HG03469 (cell line): ENCODE measurements at regions not wholly inside any gene's neighbourhood (a gene's known extent, or its start where the extent isn't known, plus 50 kb on each side); places are given as distances from the start of the nearest gene placed in this dataset.
"Not testable (repeated sequence)": the region's sequence is repeated elsewhere in the genome, so short reads cannot be mapped to it uniquely, and the experiment has no call there.

Experiments used
- ATAC-seq: cut with Tn5 transposase; IDR thresholded peaks from one replicate; pipeline ENCODE4 v1.9.1; 2021; ENCODE audit warnings: mild to moderate bottlenecking, moderate library complexity, moderate number of reproducible peaks; ENCODE audit not compliant: unreplicated experiment

DNA sequence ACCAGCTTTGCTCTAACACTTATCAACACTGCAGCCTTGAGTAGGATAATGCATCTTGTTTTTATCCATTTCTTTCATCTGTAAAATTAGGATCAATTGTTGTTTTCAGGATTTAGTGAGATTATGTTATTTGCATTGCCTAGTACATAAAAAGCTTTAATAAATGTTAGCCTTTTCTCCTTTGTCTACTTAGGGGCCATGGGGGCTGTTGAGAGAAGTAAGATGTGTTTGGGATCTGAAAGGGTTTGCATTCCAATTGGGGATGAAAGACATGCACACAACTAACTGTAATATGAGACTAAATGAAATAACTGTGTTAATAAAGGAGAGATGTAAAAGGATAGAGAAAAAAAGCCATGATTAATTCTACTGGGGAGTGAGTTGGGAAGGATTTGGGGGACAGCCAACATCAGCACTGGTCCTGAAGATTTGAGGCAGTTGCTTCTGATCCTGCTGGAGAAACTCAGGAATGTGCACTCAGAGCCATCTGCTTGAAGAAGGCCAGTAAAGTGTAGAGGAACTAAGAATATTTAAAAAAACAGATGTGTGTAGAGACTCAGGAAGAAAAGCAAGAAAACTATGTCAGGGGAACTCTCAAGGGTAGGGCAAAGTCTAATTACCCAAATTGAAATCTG is 236.3 kb downstream of the OLFM4 start:
- no peak for ATAC-seq

DNA sequence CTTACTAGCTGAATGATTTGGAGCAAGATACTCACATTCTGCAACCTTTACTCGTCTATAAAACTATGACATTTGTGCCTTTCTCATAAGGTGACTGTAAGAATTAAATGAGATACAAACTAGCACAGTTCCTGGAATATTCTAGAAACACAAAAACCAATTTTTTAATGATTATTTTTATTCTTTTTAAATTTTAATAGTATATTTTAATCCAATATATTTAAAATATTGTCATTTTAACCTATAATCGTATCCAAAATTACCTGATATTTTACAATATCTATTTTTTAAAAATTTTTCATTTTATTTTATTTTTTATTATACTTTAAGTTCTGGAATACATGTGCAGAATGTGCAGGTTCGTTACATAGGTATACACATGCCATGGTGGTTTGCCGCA is 238.1 kb downstream of the OLFM4 start:
- no peak for ATAC-seq

DNA sequence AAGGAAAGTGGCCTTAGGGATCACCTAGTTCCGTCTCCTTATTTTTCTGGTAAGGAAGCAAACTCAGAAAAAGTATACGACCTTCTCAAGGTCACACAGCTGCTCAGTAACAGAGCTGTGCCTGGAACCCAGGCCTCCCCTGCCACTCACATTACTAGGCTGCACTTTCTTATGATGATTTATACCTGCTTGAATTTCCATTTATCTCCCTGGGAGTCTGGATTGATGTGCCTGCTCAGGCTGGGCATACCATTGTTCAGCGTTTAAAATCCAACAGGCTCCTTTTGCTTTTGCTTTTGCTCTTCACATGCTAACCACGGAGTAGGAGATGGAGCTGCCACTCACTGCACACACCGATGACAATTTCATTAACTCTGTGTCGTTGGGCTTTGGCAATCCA is 241.0 kb downstream of the OLFM4 start:
- no peak for ATAC-seq

DNA sequence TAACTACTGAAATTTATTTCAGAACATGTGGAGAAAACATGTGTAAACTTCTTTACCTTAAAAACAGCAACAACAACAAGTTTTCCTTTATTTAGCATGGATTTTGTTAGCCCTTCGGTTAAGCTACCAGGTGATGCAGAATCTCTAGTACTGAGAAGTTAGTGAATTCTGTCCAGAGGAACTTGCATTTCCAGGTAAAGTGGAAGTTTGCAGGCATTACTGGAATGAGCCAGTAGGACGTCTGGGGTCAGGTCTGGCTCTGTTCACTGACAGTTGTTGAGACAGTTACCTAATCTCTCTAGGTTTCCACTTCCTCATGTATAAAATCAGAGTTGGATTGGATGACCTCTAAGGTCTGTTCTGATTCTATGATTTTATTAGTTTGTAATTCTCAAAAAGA is 244.3 kb downstream of the OLFM4 start:
- no peak for ATAC-seq

DNA sequence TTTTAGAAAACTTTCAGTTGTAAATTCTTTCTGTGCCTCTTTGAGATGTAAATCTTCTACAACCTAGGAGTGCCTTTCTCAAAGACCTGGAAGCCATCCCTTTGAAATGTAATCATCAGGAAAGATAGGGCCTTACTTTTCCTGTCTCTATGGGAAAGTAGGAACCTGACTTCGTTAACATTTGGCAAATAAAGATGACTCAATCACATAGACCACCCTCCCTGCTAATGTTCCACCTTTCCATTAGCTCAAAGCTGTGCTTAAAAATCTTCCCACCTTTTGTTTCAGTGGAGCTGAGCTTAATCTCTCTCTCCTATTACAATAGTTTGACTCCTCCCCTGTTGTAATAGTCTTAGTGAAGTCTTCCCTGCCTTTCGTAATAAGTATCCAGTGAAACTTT is 247.7 kb downstream of the OLFM4 start:
- no peak for ATAC-seq

DNA sequence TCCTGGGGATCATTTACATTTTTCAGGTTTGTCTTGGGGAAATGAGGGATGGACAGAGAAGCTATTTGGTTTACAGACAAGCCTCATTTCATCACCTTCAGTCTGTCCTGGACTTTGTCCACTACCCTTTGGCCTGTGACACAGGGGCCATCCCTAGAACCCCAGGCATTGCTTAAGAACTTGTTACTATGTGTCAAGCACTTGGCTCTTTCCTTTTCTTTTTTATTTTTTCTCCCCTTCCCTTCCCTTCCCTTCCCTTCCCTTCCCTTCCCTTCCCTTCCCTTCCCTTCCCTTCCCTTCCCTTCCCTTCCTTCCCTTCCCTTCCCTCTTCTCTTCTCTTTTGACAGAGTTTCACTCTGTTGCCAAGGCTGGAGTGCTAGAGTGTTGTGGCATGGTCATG is 253.1 kb downstream of the OLFM4 start:
- no peak for ATAC-seq

DNA sequence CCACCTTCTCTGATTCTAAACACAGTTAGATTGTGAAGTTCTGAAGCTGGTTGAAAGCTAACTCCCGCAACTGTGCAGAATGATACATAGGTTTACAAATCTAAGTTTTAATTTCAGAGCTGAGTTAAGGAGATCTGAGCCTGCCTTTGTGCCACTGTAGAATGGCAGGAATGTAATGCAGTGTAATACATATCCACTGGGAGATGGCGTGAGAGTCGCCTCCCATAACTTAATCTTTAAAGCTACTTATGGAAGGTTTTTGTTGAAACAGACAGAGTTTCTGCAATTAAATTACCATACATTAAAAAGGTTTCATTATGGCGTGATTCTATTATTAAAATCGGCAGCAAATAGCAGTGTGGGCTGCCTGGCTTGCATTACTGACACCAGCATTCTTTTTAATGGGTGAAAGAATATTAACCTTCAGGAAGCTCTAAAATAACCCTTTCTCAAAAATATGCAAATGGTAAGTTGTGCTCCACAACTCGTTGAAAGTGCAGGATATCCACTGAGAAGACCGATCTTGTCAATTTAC is 257.4 kb downstream of the OLFM4 start:
- ATAC-seq, result no peak

DNA sequence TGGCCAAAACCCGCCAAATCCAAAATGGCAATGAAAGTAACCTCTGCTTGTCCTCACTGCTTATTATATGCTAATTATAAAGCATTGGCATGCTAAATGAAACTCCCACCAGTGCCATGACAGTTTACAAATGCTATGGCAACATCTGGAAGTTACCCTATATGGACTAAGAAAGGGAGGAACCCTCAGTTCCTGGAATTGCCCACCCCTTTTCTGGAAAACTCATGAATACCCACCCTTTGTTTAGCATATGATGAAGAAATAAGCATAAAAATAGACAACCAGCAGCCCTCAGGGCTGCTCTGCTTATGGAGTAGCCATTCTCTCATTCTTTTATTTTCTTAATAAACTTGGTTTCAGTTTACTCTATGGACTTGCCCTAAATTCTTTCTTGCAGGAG is 269.8 kb downstream of the OLFM4 start:
- no peak for ATAC-seq

DNA sequence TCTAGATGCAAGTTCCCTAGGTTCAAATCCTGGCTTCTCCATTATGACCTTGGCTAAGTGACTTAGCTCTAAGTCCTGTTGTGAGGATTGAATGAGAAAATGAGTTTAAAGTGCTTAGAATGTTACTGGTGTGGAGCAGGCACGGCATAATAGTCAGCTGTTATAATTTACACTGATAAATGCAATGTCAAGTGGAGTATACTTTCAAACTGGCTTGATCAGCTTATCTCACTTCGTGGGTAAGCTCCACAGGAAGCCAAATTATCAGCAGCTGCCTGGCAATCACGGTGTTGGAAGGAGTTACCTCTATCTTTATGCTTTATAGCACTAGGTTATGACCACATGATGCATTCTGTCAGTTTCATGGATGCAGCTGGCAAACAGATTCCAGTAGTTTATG is 272.8 kb downstream of the OLFM4 start:
- no peak for ATAC-seq

DNA sequence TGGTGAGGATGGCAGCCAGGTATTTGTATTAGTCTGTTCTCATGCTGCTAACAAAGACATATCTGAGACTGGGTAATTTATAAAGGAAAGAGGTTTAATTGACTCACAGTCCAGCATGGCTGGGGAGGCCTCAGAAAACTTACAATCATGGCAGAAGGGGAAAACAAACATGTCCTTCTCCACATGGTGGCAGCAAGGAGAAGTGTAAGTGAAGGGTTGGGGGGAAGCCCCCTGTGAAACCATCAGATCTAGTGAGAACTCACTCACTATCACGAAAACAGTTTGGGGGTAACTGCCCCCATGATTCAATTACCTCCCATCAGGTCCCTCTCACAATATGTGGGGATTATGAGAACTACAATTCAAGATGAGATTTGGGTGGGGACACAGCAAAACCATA is 276.8 kb downstream of the OLFM4 start:
- not testable (repeated sequence) for ATAC-seq

DNA sequence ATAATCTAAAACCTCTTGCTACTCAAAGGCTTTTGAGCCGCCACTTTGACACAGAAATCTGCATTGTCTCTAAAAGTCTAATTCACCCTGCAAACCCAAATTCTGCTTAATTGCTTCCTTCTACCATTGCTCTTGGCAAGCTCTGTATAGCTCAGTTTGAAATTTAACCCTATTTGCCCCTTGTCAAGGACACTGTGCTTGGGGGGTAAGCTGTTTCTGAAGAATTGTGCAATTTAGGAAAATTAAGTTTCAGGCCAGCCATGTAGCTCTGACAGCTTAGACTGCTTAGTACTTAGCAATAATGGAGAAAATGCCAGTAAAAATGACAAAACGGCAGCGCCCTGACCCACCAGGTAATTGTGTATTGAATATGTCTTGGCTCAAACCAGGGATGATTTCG is 282.2 kb downstream of the OLFM4 start:
- no peak for ATAC-seq

DNA sequence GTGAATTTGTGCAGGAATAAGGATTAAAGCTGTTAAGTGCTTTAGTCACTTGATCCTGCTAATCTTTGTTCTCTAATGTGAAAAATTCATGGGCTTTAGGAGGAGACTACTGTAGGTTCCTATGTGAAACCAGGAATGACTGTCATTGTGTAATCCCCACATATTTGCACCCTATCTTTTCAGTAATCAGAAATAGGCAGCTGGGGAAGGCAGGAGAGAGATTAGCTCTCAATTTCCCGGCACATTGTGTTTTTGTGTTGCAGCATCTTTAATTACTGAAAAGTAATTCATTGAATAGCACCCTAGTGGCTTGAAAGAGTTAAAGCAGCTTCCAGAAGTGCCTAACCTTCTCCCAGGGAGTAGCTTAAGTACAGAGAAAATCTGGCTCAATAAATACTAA is 282.9 kb downstream of the OLFM4 start:
- ATAC-seq, result no peak

DNA sequence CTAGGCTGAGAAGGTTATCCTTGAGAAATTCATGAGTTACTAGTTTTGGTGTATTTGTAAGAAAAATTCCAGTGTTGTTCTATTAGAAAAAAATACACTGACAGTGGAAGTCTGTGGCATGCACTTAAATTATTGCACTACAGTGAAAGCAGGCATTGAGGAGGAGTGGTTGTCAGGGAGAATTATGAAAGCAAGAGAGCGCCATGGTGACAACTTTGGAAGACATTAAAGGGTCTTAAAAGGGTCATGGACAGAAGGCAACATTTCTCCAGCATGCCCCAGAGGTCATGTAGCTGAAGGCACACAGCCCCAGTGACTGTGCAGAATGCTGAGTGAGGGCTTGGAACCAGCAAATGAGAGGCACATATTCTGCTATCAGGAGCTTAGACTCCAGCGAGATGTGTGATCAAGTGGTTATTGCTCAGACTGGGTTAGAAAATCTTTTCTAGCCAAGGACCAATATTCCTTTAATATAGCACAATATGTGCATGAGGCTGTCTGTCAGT is 292.7 kb downstream of the OLFM4 start:
- ATAC-seq, result no peak

DNA sequence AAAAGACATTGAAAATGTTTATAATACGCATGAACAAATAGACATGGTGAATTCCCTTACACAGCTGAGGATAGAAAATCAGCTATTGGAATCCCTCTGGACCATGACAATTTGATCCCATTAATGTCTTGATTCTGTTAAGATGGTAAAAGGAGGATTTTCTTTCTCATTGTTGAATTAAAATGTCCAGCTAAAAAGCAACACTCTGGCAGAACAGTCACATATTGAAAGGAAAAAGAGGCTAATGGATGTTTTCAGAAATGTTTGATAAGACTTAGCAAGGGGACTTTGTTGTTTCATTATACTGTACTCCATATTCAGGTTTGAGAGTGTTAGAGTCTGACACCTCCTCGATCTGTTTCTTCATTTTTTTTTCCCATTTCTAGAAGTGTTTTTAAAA is 296.0 kb downstream of the OLFM4 start:
- no peak for ATAC-seq

DNA sequence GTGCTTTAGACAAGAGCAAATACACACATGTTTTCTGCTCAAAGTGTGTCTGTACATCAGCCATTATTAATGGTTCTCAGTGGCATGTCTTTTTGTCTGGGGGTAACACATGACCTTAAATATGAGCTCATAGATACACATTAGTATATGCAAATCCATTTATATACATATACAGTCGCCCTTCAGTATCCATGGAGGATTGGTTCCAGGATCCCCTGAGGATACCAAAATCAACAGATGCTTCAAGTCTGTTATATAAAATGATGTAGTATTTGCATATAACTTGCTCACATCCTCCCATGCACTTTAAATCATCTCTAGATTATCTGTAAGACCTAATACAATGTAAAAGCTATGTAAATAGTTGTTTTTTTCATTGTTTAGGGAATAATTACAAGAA is 298.1 kb downstream of the OLFM4 start:
- ATAC-seq, result no peak

DNA sequence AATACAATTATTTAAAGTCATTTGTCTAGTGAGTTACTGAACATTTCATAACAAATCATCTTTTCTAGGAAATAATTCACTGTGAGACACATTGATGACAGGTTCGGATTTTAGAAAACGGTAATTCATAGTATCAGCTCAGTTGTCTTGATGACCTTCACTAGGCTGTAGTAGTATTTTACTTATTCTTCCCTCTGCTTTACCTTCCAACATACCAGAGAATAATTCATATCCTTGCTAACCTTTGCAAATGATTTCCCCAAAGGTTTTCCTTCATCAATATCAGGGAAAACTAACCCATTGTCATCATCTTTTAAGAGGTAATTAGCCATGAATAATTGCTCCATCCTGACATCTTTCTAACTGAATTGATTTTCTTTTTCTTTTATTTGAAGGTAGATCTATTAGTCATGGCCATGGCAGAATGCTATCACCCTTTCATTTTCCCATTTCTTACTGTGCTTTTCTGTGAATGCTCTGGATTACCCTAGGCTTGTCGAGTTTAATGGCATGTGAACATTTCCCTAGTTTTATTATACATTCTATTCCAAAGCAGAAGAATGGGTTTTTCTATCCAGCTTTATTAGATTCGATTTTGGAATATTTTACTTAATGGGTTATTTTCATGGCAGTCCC is 299.2 kb downstream of the OLFM4 start:
- ATAC-seq, result no peak

DNA sequence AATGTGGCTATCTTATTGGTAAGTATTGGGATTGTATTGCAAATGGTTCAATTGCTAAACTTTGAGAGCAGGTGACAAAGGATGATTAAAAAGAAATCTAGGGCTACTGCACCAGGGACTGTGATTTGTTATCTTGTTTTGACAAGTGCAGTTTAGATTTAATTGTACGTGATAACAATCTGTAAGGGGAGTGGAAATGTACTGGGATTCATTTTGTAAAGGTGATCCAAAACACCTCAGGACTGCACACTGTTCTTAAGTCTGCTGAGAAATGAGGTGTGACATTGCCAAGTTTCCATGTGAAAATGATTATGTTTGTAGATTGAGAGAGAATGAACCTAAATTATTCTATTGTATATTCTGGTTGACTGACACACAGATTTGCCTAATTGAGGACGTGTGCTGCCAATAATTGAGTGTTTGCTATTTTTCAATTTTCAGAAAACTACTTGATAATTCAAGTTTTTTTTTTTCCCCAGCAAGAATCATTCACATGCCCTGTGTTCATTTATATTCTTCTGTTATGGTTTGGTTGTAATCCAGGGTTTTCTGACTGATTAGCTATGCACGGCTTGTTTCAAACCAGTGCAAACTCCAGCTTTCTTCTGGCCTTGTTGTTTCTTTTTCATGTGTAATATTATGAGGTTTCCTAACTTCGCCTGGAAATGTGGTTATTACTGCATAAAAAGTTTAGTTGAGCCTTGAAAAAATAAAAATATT is 308.0 kb downstream of the OLFM4 start:
- no peak for ATAC-seq

DNA sequence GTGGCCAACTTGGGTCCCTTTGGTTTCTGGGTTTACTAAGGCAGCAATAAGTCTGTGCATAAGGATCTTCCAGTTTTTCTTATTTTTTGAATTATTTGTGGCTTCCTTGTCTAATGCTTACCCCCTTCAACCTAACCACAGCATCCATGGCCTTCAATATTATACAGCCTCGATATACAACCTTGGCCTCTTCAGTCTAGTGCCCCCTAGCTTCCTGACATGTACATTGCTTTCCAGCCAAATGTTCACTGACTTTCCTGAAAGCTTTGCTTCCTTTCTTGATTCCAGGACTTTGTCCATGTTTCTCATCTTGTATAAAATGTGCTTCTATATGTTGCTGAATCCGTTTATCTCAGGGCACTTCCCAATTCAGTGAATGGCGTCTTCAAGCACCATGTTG is 310.1 kb downstream of the OLFM4 start:
- ATAC-seq, result no peak

DNA sequence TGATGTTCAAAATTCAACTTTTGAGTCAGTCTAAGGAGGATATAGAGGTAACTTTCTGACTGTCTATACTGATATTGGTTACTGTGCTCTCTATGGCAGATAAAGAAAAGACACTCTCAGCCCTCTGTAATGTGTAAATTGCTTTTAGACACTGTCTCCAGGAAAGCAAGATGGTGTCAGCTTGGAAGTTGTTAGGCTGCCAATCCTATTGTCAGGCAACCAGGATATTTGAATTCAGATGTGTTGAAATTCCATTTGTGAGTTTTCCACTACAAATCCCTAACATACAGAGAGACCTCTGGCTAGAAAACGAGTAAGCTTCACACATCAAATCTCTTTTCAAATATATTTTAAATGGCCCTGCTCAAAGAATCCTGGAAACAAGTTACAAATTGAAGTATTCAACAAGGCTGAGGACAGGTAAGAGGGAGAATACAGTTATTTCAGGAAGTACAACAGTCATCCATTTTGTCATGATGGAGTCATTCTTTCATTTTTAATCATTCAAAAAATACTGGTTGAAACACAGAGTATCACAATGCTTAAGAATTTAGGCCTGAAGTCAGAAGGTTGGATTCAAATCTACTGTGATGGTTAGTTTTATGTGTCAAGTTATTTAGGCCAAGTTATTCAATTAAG is 312.0 kb downstream of the OLFM4 start:
- ATAC-seq, result no peak

DNA sequence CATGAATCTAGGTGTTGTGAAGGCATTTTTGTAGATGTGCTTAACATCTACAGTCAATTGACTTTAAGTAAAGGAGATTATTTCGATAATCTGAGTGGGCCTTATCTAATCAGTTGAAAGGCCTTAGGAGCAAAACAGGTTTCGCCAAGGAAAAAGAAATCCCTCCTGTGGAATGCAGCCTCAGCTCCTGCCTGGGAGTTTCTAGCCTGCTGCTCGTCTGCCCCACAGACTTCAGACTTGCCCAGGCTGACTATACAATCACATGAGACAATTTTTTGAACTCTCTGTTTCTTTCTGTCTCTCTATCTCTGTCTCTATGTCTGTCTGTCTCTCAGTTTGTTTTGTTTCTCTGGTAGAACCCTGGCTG is 312.5 kb downstream of the OLFM4 start:
- no peak for ATAC-seq

DNA sequence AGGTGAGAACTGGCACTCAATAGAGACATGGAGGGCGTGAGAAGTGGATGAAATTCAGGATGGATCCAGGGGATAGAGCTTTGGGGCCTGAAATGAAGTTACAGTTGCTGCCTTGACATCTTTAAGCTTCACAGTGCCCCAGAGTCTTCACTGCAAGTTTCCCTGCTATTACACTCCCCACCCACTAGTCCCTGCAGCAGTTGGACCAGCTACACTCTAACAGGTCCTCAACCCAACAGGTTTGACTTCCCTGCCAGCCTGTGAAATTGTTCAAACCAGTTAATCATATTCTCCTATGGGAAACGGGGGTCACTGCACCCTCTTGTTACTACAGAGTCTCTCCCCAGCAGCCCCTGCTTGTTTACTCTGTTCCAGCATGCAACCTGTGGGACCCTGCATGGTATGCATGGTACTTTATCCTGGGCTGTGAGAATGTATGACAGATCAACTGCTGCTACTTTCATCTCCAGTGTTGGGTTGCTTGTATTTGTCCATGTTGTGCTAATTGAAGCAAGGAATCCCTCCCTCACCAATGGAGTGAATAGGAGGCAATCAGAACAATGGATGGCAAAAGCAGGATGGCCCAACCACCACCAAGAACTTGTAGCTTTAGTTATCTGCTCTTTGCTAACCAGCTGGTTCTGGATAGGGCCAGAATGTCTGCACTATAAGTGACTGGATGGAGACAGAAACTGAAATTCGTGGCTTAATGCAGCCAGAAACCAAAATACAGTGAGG is 314.2 kb downstream of the OLFM4 start:
- no peak for ATAC-seq
